PC-9 (cell line): ENCODE measurements at regions not wholly inside any gene's neighbourhood (a gene's known extent, or its start where the extent isn't known, plus 50 kb on each side); places are given as distances from the start of the nearest gene placed in this dataset.

Experiments
- BruUV-seq: library from RNA; stranded (reverse); fragments of 400-500 nt; replicated peaks from 2 replicates; lab custom pipeline; 2021; lab: Mats Ljungman, UMichigan
- CTCF ChIA-PET: fragments of 300-600 bp; sonication (Branson Sonifier 250); formaldehyde crosslinking; loops from one replicate; lab custom pipeline; 2022; ENCODE audit warnings: antibody characterized with exemption; lab: Charles Lee
- POLR2A ChIA-PET: fragments of 300-600 bp; sonication (Branson Sonifier 250); formaldehyde crosslinking; loops from one replicate; lab custom pipeline; 2022; ENCODE audit warnings: antibody characterized with exemption; ENCODE audit not compliant: unreplicated experiment; lab: Charles Lee
- DNase-seq, 2 experiments: peaks; one replicate each; pipeline versions ENCODE4 v3.0.0 to v3.0.0-alpha.2; 2015 to 2022; ENCODE audit warnings: mixed read lengths in 1 of 2
- H2AFZ ChIP-seq: fragments of 200-600 bp; sonication (generic); 2 replicates; pipeline ENCODE4 v1.8.1; 2017; ENCODE audit warnings: antibody characterized with exemption
- H3F3A ChIP-seq: fragments of 200-600 bp; sonication (generic); 2 replicates; pipeline ENCODE4 v1.8.1; 2017; ENCODE audit warnings: antibody characterized with exemption, mild to moderate bottlenecking, low read depth; ENCODE audit not compliant: insufficient read depth
- H3K27ac ChIP-seq: fragments of 200-600 bp; sonication (generic); 2 replicates; pipeline ENCODE4 v1.6.1; 2016; ENCODE audit warnings: mixed run types
- H3K27me3 ChIP-seq: fragments of 200-600 bp; sonication (generic); 2 replicates; pipeline ENCODE4 v1.6.1; 2016; ENCODE audit warnings: low read depth, mixed run types; ENCODE audit not compliant: insufficient read depth
- H3K36me3 ChIP-seq: fragments of 200-600 bp; sonication (generic); 2 replicates; pipeline ENCODE4 v1.6.1; 2016; ENCODE audit warnings: low read depth, mixed run types
- H3K4me1 ChIP-seq: fragments of 200-600 bp; sonication (generic); replicated peaks from 2 replicates; pipeline ENCODE4 v1.6.1; 2016; ENCODE audit warnings: mixed run types; ENCODE audit not compliant: insufficient read depth
- H3K4me2 ChIP-seq: fragments of 200-600 bp; sonication (generic); 2 replicates; pipeline ENCODE4 v1.6.1; 2017; ENCODE audit warnings: mixed run types
- H3K4me3 ChIP-seq: fragments of 200-600 bp; sonication (generic); 2 replicates; pipeline ENCODE4 v1.6.1; 2016; ENCODE audit warnings: mixed run types
- H3K79me2 ChIP-seq: fragments of 200-600 bp; sonication (generic); 2 replicates; pipeline ENCODE4 v1.6.1; 2017; ENCODE audit warnings: low read depth, mixed run types
- H3K9me2 ChIP-seq: fragments of 200-600 bp; sonication (generic); 2 replicates; pipeline ENCODE4 v1.8.1; 2017; ENCODE audit warnings: mild to moderate bottlenecking; ENCODE audit not compliant: insufficient read depth
- H3K9me3 ChIP-seq: fragments of 200-600 bp; sonication (generic); 2 replicates; pipeline ENCODE4 v1.8.1; 2016; ENCODE audit warnings: low read depth; ENCODE audit not compliant: insufficient read depth
- H4K20me1 ChIP-seq: fragments of 200-600 bp; sonication (generic); 2 replicates; pipeline ENCODE4 v1.8.1; 2017; ENCODE audit not compliant: insufficient read depth
- CTCF ChIP-seq: fragments of 200-600 bp; sonication (generic); conservative IDR thresholded peaks from 2 replicates; pipeline ENCODE4 v1.6.1; 2017; ENCODE audit warnings: mixed run types, antibody characterized with exemption, mild to moderate bottlenecking, moderate library complexity
- EZH2 ChIP-seq: fragments of 200-600 bp; sonication (generic); IDR thresholded peaks from 2 replicates; pipeline ENCODE4 v1.8.0; 2017; ENCODE audit warnings: antibody characterized with exemption, low read depth
- intact Hi-C: fragments of 100-400 bp; cut with micrococcal nuclease; formaldehyde crosslinking; loops from one replicate; pipeline ENCODE4 v1.10.0; 2022; ENCODE audit not compliant: unreplicated experiment

DNA sequence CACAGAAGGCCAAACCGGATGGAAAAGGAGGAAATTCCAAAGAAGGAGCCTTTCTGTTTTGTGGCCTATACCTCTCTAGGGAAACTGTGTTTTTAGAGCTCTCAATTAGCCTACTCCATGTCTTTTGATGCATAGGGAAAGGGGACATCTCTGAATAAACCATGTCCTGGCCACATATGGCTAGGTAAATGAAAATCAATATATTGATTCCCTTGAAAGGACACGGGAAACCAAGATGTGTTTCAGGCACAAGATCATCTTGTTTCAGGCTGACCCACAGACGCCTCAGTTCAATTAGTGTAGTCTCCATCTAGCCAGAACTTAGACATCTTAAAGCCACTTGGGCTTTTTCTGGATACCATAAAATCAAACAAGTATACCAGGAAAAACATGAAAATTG lies 363.1 kb downstream of the ENC1 start:
- Histone ChIP-seq H3K27ac (no peak overlapping the region), H3K9me3 (0 out of 2 replicates have a peak, but pooled peaks cover 5% of the 10 kb centered on the region), H3F3A (no peaks in the 10 kb centered on the region), H3K36me3 (no peaks in the 10 kb centered on the region), H3K27me3 (no peaks in the 10 kb centered on the region), H3K79me2 (no peaks in the 10 kb centered on the region), H3K4me3 (no peak overlapping the region), H3K4me2 (no peak overlapping the region), H4K20me1 (no peaks in the 10 kb centered on the region), H2AFZ (no peak overlapping the region), H3K4me1 (peaks cover 4% of the 10 kb centered on the region), H3K9me2 (no peaks in the 10 kb centered on the region)
- CTCF ChIA-PET = no interaction called here
- no peak for DNase-seq
- BruUV-seq = no TSS peak
- no peak for TF ChIP-seq CTCF
- POLR2A ChIA-PET = no interaction called here
- intact Hi-C loops = no loop called here

GRCh38 chr5:74275171-74275992 lies 365.1 kb downstream of the ENC1 start:
- CTCF ChIA-PET = no interaction called here
- intact Hi-C loops = no loop called here

DNA sequence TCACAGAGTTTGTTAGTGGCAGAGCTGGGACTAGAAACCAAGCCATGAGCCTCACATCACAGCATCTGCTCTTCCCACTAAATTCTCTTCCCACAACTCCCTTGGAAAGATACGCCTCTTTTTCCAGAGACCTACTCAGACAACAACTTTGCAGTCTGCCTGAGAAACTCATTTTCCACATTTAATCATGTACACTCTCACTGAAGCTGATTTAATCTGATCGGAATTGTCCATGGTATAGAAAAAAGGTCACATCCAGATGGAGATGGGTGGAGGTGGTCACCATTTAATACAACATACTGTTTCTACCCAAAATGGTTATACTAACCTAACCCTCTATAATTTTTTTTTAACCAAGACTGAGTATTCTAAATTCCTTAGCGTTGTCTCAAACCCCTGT lies 366.2 kb downstream of the ENC1 start:
- Histone ChIP-seq H3K4me1 (peaks cover 22% of the 10 kb centered on the region), H3K36me3 (no peaks in the 10 kb centered on the region), H3K4me2 (no peak overlapping the region), H3K79me2 (no peaks in the 10 kb centered on the region), H3F3A (no peaks in the 10 kb centered on the region; the same call in 1 of the 2 replicates), H3K9me2 (no peaks in the 10 kb centered on the region; the same call in 1 of the 2 replicates), H3K27me3 (no peaks in the 10 kb centered on the region), H3K4me3 (no peak overlapping the region), H3K9me3 (peaks cover 11% of the 10 kb centered on the region; the same call in 1 of the 2 replicates), H4K20me1 (no peaks in the 10 kb centered on the region), H2AFZ (no peak overlapping the region), H3K27ac (no peak overlapping the region)
- intact Hi-C loops = loop anchor here (5.0 kb wide), 1 partner anchor 103 kb away; no protein-coding TSS in a partner anchor
- TF ChIP-seq EZH2 (no peak), CTCF (no peak)
- DNase-seq = no peak
- ChIA-PET CTCF (no interaction called here), POLR2A (interaction anchor here (0.5 kb wide), 1 partner anchor 372 kb away, joined by 4 read pairs; no protein-coding TSS in a partner anchor)
- no TSS peak for BruUV-seq

More at GRCh38 chr5:74275171-74275992, 365.1 kb downstream of the ENC1 start:
- Histone ChIP-seq H3K27ac (no peak overlapping the region), H3K79me2 (no peaks in the 10 kb centered on the region), H3K4me2 (no peak overlapping the region), H3K9me2 (no peaks in the 10 kb centered on the region; the same call in 1 of the 2 replicates), H3K4me3 (no peak overlapping the region), H2AFZ (no peak overlapping the region), H4K20me1 (no peaks in the 10 kb centered on the region), H3K27me3 (no peaks in the 10 kb centered on the region), H3K9me3 (0 out of 2 replicates have a peak, but pooled peaks cover 11% of the 10 kb centered on the region), H3F3A (no peaks in the 10 kb centered on the region; the same call in 1 of the 2 replicates), H3K4me1 (peaks cover 22% of the 10 kb centered on the region), H3K36me3 (no peaks in the 10 kb centered on the region)
- BruUV-seq = no TSS peak
- POLR2A ChIA-PET = no interaction called here
- DNase-seq = no peak
- TF ChIP-seq EZH2 (no peak), CTCF (no peak)
